Thoracic aorta (tissue), 2 donors: ENCODE measurements at regions not wholly inside any gene's neighbourhood (a gene's known extent, or its start where the extent isn't known, plus 50 kb on each side); places are given as distances from the start of the nearest gene placed in this dataset.
A peak's percentile ranks its signal among the peaks of the same experiment; 100 is the strongest.

ENCODE experiments used
- ATAC-seq: fragments of 150-250 bp; one replicate; pipeline ENCODE4 v1.8.0; 2017; ENCODE audit warnings: low read depth; ENCODE audit not compliant: insufficient number of reproducible peaks, low FRiP score
- DNase-seq: peaks from one replicate; pipeline ENCODE4 v3.0.0-alpha.2; 2020; ENCODE audit warnings: low spot score
- H3K27ac ChIP-seq, 2 donors: fragments of 200-600 bp; sonication (generic); 1 replicate in 1 of 2; 2 replicates in 1 of 2; pipeline ENCODE4 v1.5.1; 2016; ENCODE audit warnings: mild to moderate bottlenecking in 2 of 2, moderate library complexity in 2 of 2
- H3K27me3 ChIP-seq: fragments of 200-600 bp; sonication (generic); replicated peaks from 2 replicates; pipeline ENCODE4 v1.6.0; 2016; ENCODE audit warnings: mild to moderate bottlenecking; ENCODE audit not compliant: insufficient read depth
- H3K36me3 ChIP-seq: fragments of 200-600 bp; sonication (generic); one replicate; pipeline ENCODE4 v1.5.1; 2016
- H3K4me1 ChIP-seq, 2 donors: fragments of 200-600 bp; sonication (generic); 1 replicate in 1 of 2; 2 replicates in 1 of 2; pipeline versions ENCODE4 v1.5.1 to v1.6.0; 2016; ENCODE audit warnings: low read depth in 2 of 2, mild to moderate bottlenecking in 1 of 2; ENCODE audit not compliant: control insufficient read depth in 1 of 2
- H3K4me3 ChIP-seq: fragments of 200-600 bp; sonication (generic); 2 replicates; pipeline ENCODE4 v1.5.1; 2016; ENCODE audit warnings: mild to moderate bottlenecking
- H3K9me3 ChIP-seq: fragments of 200-600 bp; sonication (generic); 2 replicates; pipeline ENCODE4 v1.5.1; 2016
- TF ChIP-seq, protein P1 (sequence below): fragments of 200-600 bp; sonication (generic); IDR thresholded peaks from one replicate; pipeline ENCODE4 v1.5.1; 2019; ENCODE audit warnings: antibody characterized with exemption

DNA sequence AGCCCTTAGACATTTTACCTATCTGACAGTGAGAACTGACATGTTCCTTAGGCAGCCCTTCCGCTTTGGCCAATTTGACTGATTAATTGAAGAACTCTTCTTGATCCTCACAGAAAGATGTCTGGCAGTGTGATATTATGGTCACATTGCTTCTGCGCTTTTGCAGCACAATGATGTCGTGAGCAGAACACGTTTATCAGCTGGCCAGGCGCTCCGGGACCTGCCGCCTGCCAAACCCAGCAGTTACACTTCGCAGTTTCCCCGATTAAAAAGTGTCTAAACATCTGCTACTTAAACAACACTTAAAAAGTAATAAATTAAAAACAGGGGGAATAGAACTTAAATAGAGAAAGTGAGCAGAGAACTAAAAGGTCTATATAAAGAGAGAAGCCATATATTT is 103.5 kb upstream of the ETS2 start:
- H3K9me3 ChIP-seq: no peaks in the 10 kb centered on the region
- peak overlapping the region in 1 of 2 donors; percentile 16 for H3K27ac ChIP-seq
- TF ChIP-seq, protein P1, sequence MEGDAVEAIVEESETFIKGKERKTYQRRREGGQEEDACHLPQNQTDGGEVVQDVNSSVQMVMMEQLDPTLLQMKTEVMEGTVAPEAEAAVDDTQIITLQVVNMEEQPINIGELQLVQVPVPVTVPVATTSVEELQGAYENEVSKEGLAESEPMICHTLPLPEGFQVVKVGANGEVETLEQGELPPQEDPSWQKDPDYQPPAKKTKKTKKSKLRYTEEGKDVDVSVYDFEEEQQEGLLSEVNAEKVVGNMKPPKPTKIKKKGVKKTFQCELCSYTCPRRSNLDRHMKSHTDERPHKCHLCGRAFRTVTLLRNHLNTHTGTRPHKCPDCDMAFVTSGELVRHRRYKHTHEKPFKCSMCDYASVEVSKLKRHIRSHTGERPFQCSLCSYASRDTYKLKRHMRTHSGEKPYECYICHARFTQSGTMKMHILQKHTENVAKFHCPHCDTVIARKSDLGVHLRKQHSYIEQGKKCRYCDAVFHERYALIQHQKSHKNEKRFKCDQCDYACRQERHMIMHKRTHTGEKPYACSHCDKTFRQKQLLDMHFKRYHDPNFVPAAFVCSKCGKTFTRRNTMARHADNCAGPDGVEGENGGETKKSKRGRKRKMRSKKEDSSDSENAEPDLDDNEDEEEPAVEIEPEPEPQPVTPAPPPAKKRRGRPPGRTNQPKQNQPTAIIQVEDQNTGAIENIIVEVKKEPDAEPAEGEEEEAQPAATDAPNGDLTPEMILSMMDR: no peak
- peaks cover 0 to 5% of the 10 kb centered on the region in 2 donors for H3K4me1 ChIP-seq
- H3K36me3 ChIP-seq: no peaks in the 10 kb centered on the region
- no peak for ATAC-seq
- H3K4me3 ChIP-seq: peak overlapping the region; percentile 54
- H3K27me3 ChIP-seq: no peaks in the 10 kb centered on the region
- DNase-seq: no peak

DNA sequence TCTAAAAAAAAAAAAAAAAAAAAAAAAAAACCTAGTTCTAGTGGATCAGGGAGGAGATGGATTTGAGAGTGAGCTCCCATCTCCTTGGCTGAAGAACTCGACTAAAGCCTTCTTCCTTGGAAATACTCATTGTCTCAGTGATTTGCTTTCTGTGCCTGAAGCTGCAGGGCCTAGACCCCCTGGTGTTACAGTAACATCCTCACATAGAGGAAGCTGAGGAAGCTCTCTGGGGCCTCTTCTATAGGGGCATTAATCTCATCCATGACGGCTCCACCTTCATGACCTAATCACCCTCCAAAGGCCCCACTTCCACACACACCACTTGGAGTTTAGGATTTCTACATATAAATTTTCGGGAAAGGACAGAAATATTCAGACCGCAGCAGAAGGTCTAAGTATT is 95.9 kb upstream of the ETS2 start:
- H3K4me3 ChIP-seq: no peak overlapping the region
- DNase-seq (no peak), ATAC-seq (no peak)
- no peaks in the 10 kb centered on the region for H3K9me3 ChIP-seq
- no peaks in the 10 kb centered on the region for H3K27me3 ChIP-seq
- no peaks in the 10 kb centered on the region for H3K36me3 ChIP-seq
- peaks cover 3 to 14% of the 10 kb centered on the region in 2 donors for H3K4me1 ChIP-seq
- H3K27ac ChIP-seq: no peak overlapping the region
- TF ChIP-seq, protein P1: no peak

DNA sequence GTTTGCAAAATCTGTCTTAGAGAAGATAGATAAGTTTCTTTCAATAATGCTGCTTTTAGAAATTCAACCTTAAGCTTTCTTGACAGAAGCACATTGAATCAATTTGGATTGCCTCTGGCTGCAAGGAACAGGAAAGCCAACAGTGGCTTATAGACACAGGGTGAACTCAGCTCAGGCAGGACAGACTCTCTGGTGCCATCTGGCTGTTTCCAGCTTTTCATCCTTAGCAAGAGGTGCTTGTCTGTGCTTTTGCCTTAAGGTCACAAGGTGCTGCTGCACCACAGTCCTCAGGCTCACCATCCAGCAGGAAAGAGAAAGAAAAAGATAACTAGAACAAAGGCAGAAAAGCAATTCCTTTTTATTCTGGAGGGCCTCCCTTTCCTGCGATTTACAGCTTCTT is 93.7 kb upstream of the ETS2 start:
- Histone ChIP-seq H3K36me3 (no peaks in the 10 kb centered on the region), H3K27me3 (no peaks in the 10 kb centered on the region), H3K9me3 (no peaks in the 10 kb centered on the region), H3K4me1 (peaks cover 3 to 28% of the 10 kb centered on the region in 2 donors), H3K27ac (no peak overlapping the region), H3K4me3 (no peak overlapping the region)
- ATAC-seq: peak; percentile 59
- DNase-seq: no peak
- TF ChIP-seq, protein P1: peak; percentile 64

DNA sequence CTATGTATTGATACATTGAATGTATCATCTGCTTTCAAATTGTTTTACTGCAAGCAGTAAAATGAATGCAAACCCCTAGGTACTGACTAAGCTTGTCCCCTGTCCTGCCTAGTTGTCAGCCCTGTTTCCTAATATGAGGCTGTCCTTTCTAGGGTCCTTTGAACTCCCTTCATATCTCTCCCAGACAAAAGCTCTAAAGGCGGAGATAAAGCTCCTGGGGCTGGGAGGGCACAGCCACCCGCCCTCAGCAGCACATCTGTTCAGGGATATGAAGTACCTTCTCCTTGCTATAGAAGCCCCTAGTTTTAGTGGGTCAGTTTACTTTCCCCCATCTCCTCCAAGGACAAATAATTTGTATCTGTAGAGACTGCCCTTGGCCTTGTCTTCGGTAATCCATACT is 93.1 kb upstream of the ETS2 start:
- Histone ChIP-seq H3K9me3 (no peaks in the 10 kb centered on the region), H3K4me1 (peaks cover 3 to 28% of the 10 kb centered on the region in 2 donors), H3K36me3 (no peaks in the 10 kb centered on the region), H3K4me3 (no peak overlapping the region), H3K27ac (no peak overlapping the region), H3K27me3 (no peaks in the 10 kb centered on the region)
- DNase-seq: no peak
- TF ChIP-seq, protein P1: no peak
- no peak for ATAC-seq

DNA sequence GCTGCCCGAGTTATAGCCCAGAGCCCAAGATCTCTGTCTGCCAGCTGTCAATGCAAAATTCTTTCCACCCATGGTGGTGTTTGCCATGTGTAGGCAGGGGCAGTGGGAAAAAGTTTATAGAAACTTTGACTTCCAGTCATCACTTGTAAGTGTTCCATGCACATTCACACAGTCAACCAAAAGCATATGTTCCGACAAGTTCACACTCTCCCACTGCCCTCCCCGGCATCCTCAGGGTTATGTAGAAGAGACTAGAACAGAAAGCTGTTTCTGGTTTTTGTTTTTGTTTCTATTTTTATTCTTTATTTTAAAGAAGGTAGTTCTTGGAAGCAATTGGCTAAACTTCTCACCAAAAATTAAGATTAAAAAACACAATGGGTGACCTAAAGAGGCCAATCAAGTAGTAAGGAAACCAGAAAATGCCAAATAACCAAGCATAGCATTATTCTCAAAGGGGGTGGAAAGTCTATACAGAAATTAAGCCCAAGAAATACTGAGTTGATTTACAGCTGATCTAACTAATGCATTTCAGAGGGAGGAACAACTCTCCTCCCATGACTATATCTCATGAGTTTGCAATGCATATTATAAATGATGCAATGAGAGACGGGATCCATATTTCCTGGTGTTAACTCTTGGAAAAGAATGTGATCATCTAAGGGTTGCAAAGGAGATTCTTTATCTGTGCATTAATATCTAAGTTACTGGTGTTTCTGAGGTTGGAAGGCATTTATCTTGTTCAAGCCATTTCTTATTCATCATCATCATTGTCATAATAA is 91.5 kb upstream of the ETS2 start:
- H3K36me3 ChIP-seq: no peaks in the 10 kb centered on the region
- no peak overlapping the region for H3K4me3 ChIP-seq
- DNase-seq (no peak), ATAC-seq (no peak)
- TF ChIP-seq, protein P1: no peak
- H3K4me1 ChIP-seq: peaks cover 3 to 28% of the 10 kb centered on the region in 2 donors
- H3K27me3 ChIP-seq: no peaks in the 10 kb centered on the region
- H3K27ac ChIP-seq: no peak overlapping the region
- H3K9me3 ChIP-seq: no peaks in the 10 kb centered on the region
